Brain microvascular endothelial cell (primary cell): ENCODE measurements at regions not wholly inside any gene's neighbourhood (a gene's known extent, or its start where the extent isn't known, plus 50 kb on each side); places are given as distances from the start of the nearest gene placed in this dataset.

ENCODE experiments used
- DNase-seq: peaks from one replicate; pipeline ENCODE4 v3.0.0-alpha.2; 2020
- H3K27ac ChIP-seq: fragments of 250-450 bp; sonication (Bioruptor Pico); 2 replicates; pipeline ENCODE4 v1.5.1; 2020; ENCODE audit warnings: mild to moderate bottlenecking, moderate library complexity
- H3K27me3 ChIP-seq: fragments of 250-450 bp; sonication (Bioruptor Pico); replicated peaks from 2 replicates; pipeline ENCODE4 v1.5.1; 2020; ENCODE audit warnings: mild to moderate bottlenecking
- H3K36me3 ChIP-seq: fragments of 250-450 bp; sonication (Bioruptor Pico); replicated peaks from 2 replicates; pipeline ENCODE4 v1.5.1; 2020; ENCODE audit warnings: mild to moderate bottlenecking
- H3K4me3 ChIP-seq: 2 replicates; pipeline ENCODE4 v1.5.1; 2011; ENCODE audit warnings: low read depth, mild to moderate bottlenecking, control low read depth, low read length, moderate library complexity
- CTCF ChIP-seq: IDR thresholded peaks from 2 replicates; pipeline ENCODE4 v1.5.1; 2011; ENCODE audit warnings: low read depth, mild to moderate bottlenecking, moderate library complexity, low read length, control low read depth, inconsistent platforms; ENCODE audit errors: missing control alignments
- in situ Hi-C: cut with HindIII; loops from 2 replicates; pipeline ENCODE4 v1.10.0; 2017; ENCODE audit warnings: low sequenced_read_pairs, low pct_ligation_motif_present

DNA sequence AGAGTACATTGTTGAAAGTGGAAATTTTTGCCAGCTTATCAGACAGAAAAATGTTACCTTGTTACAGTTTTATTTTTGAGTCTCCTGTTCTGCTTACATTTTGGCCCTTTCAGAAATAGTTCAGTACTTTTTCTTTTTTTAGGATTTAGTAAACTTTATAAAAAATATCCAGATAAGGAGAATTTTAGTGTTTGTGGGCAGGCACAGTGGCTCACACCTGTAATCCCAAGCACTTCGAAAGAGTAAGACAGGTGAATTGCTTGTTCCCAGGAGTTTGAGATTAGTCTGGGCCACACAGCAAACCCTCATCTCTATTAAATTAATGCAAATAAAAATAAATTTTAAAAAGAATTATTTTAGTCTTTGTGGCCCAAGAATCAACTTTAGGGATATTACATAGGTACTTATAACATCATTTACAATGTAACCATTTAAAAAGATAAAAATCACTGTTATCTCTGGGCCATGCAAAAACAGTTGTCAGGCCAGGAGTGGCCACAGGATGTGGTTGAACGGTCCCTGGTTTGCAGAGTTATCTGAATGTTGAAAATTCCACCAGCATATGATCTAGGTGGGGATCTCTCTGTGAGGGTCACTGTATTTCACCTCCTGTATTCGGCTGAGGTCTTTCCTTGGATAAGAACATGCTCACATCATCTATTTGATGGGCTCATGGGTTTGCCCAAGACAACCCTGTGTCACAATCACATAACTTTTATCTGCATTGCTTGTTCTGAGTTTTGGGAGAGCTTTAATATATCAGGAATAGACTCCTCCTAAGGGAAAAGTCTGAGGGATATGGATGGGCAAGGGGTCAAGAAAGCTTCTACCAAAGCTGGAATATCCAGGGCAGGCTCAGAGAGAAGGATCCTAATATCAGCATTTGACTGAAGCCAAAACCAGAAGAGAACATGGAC lies 91.5 kb downstream of the GGTLC2 start:
- no peak for DNase-seq
- Histone ChIP-seq H3K4me3 (no peak overlapping the region), H3K36me3 (no peaks in the 10 kb centered on the region), H3K27me3 (peaks cover 17% of the 10 kb centered on the region), H3K27ac (no peak overlapping the region)
- in situ Hi-C loops, result no loop called here
- TF ChIP-seq CTCF, result no peak

DNA sequence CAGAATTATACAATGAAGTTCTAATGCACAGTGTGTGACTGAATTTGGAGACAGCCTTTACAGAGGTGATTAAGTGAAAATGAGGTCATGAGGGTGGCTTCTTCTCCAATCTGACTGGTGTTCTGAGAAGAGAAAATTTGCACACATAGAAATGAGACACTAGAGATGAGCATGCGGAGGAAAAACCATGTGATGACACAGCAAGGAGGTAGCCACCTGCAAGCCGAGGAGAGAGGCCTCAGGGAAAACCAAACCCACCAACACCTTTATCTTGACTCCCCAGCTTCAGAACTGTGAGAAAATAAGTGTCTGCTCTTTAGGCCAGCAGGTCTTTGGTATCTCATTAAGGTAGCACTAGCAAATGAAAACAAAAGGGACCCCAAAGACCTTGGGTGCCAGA lies 93.2 kb downstream of the GGTLC2 start:
- no peak for DNase-seq
- in situ Hi-C loops, result no loop called here
- Histone ChIP-seq H3K27me3 (peaks cover 25% of the 10 kb centered on the region), H3K27ac (no peak overlapping the region), H3K4me3 (no peak overlapping the region), H3K36me3 (no peaks in the 10 kb centered on the region)
- no peak for TF ChIP-seq CTCF

DNA sequence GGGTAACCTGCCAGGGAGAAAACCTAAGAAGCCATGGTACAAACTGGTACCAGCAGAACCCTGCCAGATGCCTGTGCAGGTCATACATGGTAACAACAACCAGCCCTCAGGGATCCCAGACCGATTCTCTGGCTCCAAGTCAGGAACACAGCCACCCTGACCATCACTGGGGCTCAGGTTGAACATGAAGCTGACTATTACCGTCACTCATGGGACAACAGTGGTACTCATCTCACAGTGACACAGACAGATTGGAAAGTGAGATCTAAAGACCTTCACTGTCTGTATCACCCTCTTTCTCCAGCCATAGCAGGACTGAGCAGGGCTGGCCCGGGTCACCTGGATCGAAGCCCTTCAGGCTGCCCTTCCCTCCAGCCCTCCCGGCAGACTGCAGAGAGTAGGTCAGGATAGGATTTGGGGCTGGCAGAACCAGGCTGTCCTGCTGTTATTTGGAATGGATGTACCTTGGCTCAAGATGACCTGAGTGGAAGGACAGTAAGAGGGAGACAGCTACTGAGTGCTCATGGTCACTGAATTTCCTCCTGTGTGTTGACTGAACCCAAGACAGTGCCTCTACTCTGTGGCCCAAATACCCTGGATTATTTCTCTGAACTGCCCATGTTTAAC lies 94.7 kb downstream of the GGTLC2 start:
- Histone ChIP-seq H3K4me3 (no peak overlapping the region), H3K27me3 (peaks cover 37% of the 10 kb centered on the region), H3K27ac (no peak overlapping the region), H3K36me3 (no peaks in the 10 kb centered on the region)
- in situ Hi-C loops, result no loop called here
- DNase-seq, result no peak
- no peak for TF ChIP-seq CTCF

DNA sequence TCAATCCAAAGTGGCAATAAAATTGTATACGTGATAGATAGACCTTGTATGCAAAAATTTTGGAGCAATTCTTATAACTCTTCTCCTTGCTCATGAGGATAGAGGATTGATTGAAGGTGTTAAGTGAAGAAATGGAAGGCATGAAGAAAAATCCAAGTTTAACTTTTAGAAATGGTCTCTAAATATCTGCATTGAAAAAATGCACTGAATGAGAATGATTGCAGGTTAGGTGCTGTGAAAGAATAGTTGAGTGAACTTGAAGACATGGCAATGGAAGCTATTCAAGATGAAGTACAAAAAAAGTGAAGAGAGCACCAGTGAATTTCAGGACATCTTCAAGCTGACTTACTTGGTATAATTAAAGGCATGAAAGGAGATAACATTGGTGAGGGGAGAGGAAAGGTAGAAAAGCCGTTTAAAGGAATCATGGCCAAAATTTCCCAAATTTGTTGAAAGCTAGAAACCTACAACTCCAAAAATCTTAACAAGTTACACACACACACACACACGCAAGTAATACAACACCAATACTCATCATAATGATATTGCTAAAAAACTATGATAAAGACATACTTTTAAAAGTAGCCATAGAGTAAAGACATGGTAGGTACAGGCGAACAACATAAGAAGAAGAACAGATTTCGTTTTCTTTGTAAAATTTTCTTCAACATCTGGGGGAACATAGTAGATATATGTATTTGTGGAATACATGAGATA lies 96.3 kb downstream of the GGTLC2 start:
- no peak for DNase-seq
- Histone ChIP-seq H3K27me3 (peaks cover 45% of the 10 kb centered on the region), H3K4me3 (no peak overlapping the region), H3K27ac (no peak overlapping the region), H3K36me3 (no peaks in the 10 kb centered on the region)
- no peak for TF ChIP-seq CTCF
- in situ Hi-C loops, result no loop called here

DNA sequence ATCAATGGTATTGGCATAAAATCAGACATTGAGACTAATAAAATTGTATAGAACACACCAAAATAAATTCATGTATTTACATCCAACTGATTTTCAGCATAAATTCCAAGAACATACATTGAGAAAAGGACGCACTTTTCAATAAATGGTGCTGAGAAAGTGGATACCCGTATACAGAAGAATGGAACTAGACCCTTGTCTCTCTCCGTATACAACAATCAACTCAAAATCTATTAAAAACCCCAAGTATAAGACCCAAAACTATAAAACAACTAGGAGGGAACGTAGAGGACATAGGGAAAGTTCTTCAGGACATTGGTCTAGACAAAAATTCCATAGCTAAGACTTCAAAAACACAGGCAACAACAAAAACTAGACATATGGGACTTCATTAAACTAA lies 97.4 kb downstream of the GGTLC2 start:
- in situ Hi-C loops, result no loop called here
- DNase-seq, result no peak
- H3K36me3 ChIP-seq, result no peaks in the 10 kb centered on the region
- no peak overlapping the region for H3K27ac ChIP-seq
- no peak overlapping the region for H3K4me3 ChIP-seq
- peaks cover 46% of the 10 kb centered on the region for H3K27me3 ChIP-seq
- TF ChIP-seq CTCF, result no peak
